Chondrocyte (in vitro differentiated cells): ENCODE measurements at regions not wholly inside any gene's neighbourhood (a gene's known extent, or its start where the extent isn't known, plus 50 kb on each side); places are given as distances from the start of the nearest gene placed in this dataset.

ENCODE experiments used
- DNase-seq: peaks from one replicate; pipeline ENCODE4 v3.0.0; 2021; ENCODE audit warnings: mixed read lengths, low spot score
- H3K27ac Mint-ChIP-seq: one replicate; pipeline ENCODE4 v1.8.0; 2021; ENCODE audit warnings: mild to moderate bottlenecking, moderate library complexity, mixed read lengths; ENCODE audit not compliant: unreplicated experiment
- H3K27me3 Mint-ChIP-seq: 2 replicates; pipeline ENCODE4 v1.8.0; 2021; ENCODE audit warnings: low read depth, mixed read lengths
- H3K36me3 Mint-ChIP-seq: 2 replicates; pipeline ENCODE4 v1.8.0; 2021; ENCODE audit warnings: low read depth, mixed read lengths
- H3K4me1 Mint-ChIP-seq: 2 replicates; pipeline ENCODE4 v1.8.0; 2021; ENCODE audit warnings: low read depth, mild to moderate bottlenecking, mixed read lengths
- H3K4me3 Mint-ChIP-seq: one replicate; pipeline ENCODE4 v1.8.0; 2021; ENCODE audit warnings: mild to moderate bottlenecking, moderate library complexity, mixed read lengths; ENCODE audit not compliant: unreplicated experiment
- H3K9me3 Mint-ChIP-seq: 2 replicates; pipeline ENCODE4 v1.8.0; 2021; ENCODE audit warnings: low read depth, mixed read lengths
- CTCF ChIP-seq: fragments of 200-600 bp; sonication (generic); IDR thresholded peaks from 2 replicates; pipeline ENCODE4 v1.5.0; 2021; ENCODE audit warnings: antibody characterized with exemption, mild to moderate bottlenecking, moderate library complexity

- DNase-seq, result no peak
- Mint-ChIP-seq H3K9me3 (peaks cover 4% of the 10 kb centered on the region), H3K36me3 (no peaks in the 10 kb centered on the region), H3K4me3 (no peak overlapping the region), H3K27ac (no peak overlapping the region), H3K4me1 (peaks cover 24% of the 10 kb centered on the region), H3K27me3 (peaks cover 2% of the 10 kb centered on the region)
- no peak for TF ChIP-seq CTCF
These were observed 101.9 kb upstream of the S1PR3 start for GRCh38 chr9:88889386-88889785.

GRCh38 chr9:88890546-88890945 lies 100.7 kb upstream of the S1PR3 start:
- H3K4me3 Mint-ChIP-seq, result no peak overlapping the region
- H3K27me3 Mint-ChIP-seq, result peaks cover 2% of the 10 kb centered on the region
- H3K36me3 Mint-ChIP-seq, result no peaks in the 10 kb centered on the region
- no peak overlapping the region for H3K27ac Mint-ChIP-seq
- TF ChIP-seq CTCF, result no peak
- no peak for DNase-seq
- peaks cover 24% of the 10 kb centered on the region for H3K4me1 Mint-ChIP-seq
- peaks cover 5% of the 10 kb centered on the region for H3K9me3 Mint-ChIP-seq

GRCh38 chr9:88891040-88891439 lies 100.2 kb upstream of the S1PR3 start:
- H3K4me1 Mint-ChIP-seq, result peaks cover 24% of the 10 kb centered on the region
- no peak overlapping the region for H3K27ac Mint-ChIP-seq
- TF ChIP-seq CTCF, result no peak
- H3K27me3 Mint-ChIP-seq, result peaks cover 2% of the 10 kb centered on the region
- no peaks in the 10 kb centered on the region for H3K36me3 Mint-ChIP-seq
- no peak for DNase-seq
- H3K9me3 Mint-ChIP-seq, result peaks cover 7% of the 10 kb centered on the region
- H3K4me3 Mint-ChIP-seq, result no peak overlapping the region

GRCh38 chr9:88892724-88893123 lies 98.5 kb upstream of the S1PR3 start:
- no peak for DNase-seq
- H3K4me3 Mint-ChIP-seq, result no peak overlapping the region
- TF ChIP-seq CTCF, result no peak
- H3K27ac Mint-ChIP-seq, result no peak overlapping the region
- peaks cover 6% of the 10 kb centered on the region for H3K9me3 Mint-ChIP-seq
- H3K36me3 Mint-ChIP-seq, result no peaks in the 10 kb centered on the region
- H3K27me3 Mint-ChIP-seq, result peaks cover 6% of the 10 kb centered on the region
- peaks cover 24% of the 10 kb centered on the region for H3K4me1 Mint-ChIP-seq

GRCh38 chr9:88897081-88897480 lies 94.2 kb upstream of the S1PR3 start:
- TF ChIP-seq CTCF, result no peak
- H3K4me3 Mint-ChIP-seq, result no peak overlapping the region
- peaks cover 11% of the 10 kb centered on the region for H3K27me3 Mint-ChIP-seq

More at GRCh38 chr9:88897081-88897480, 94.2 kb upstream of the S1PR3 start:
- H3K27ac Mint-ChIP-seq, result no peak overlapping the region
- no peak for DNase-seq
- H3K4me1 Mint-ChIP-seq, result no peaks in the 10 kb centered on the region
- H3K9me3 Mint-ChIP-seq, result peaks cover 3% of the 10 kb centered on the region
- H3K36me3 Mint-ChIP-seq, result peaks cover 2% of the 10 kb centered on the region
